Large intestine (tissue), 3 donors: ENCODE measurements at regions not wholly inside any gene's neighbourhood (a gene's known extent, or its start where the extent isn't known, plus 50 kb on each side); places are given as distances from the start of the nearest gene placed in this dataset.

ENCODE experiments used
- DNase-seq, 2 donors: peaks; one replicate each; pipeline versions ENCODE4 v3.0.0 to v3.0.0-alpha.2; 2013
- H3K27ac ChIP-seq: one replicate; pipeline ENCODE4 v1.5.1; 2013; ENCODE audit warnings: low read length
- H3K27me3 ChIP-seq: 2 replicates; pipeline ENCODE4 v1.6.1; 2013; ENCODE audit warnings: low read length; ENCODE audit not compliant: control insufficient read depth, insufficient read depth
- H3K36me3 ChIP-seq: 2 replicates; pipeline ENCODE4 v1.6.1; 2013; ENCODE audit warnings: low read length; ENCODE audit not compliant: control insufficient read depth, insufficient read depth
- H3K4me1 ChIP-seq: one replicate; pipeline ENCODE4 v1.6.1; 2013; ENCODE audit warnings: low read length; ENCODE audit not compliant: control insufficient read depth, insufficient read depth
- H3K4me3 ChIP-seq: one replicate; pipeline ENCODE4 v1.5.1; 2013; ENCODE audit warnings: low read length
- H3K9me3 ChIP-seq: one replicate; pipeline ENCODE4 v1.6.1; 2013; ENCODE audit warnings: mild to moderate bottlenecking, low read depth, low read length, moderate library complexity; ENCODE audit not compliant: control insufficient read depth
- WGBS: methylation state at CpG from one replicate; pipeline ENCODE4 v1.1.5; 2013; ENCODE audit warnings: low lambda C conversion rate; ENCODE audit not compliant: insufficient coverage; 5-methylcytosine and 5-hydroxymethylcytosine counted together

DNA sequence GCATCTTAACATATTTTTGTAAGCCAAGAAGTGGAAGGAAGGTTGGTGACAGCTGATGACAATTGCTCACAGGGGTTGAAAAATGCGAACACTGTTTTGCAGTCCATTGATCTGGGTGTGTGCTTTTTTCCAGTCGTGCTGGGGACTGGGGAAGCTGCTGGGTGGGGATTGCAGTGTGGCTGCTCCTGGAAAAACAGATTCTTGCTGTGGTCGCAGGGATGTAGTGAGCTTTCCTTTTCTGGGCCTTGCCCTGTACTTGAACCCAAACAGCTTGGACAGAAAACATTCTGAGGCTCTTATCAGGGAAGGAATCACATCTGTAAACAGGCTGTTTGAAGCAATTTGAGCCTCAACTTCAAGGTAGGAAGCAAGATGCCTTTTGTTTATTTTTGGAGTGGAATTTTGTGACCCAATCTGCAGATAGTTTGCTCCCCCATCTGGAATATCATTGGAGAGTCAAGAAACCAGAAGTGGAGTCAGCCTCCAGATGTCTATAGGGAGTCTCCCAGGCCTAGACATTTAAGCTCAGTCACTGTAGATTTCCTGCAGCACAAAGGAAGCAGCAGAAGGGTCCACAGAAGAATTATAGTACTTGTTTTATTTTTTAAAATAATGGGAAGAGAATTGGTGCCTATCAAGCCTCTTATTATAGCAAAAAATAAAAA, 279.2 kb upstream of the FERMT1 start:
- peak in 1 of 2 donors; percentile 5 for DNase-seq
- H3K27me3 ChIP-seq, result no peaks in the 10 kb centered on the region
- no peaks in the 10 kb centered on the region for H3K4me1 ChIP-seq
- H3K4me3 ChIP-seq, result no peak overlapping the region
- no peaks in the 10 kb centered on the region for H3K9me3 ChIP-seq
- H3K36me3 ChIP-seq, result no peaks in the 10 kb centered on the region
- H3K27ac ChIP-seq, result no peak overlapping the region
- WGBS, result no CpG with 5 or more reads among the region's 3 CpGs

DNA sequence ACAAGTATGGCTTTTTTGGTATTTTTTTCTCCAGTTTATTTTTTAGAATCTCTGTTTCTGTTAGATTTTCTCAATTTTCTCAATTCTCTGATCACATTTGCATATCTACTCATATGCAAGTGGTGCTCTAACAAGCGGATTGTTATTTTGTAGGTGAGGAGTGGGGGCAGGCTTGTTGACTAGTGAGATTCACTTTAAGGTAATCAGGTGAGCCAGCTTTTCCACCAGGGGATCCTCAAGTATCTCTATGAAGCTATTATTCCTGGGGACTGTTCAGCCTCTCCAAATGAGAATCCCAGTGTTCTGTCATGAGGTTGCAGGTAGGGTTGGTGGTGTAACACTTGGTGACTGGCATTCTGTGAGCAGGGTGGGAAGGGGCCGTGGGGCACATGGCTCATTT, 274.3 kb upstream of the FERMT1 start:
- no peak overlapping the region for H3K27ac ChIP-seq
- H3K9me3 ChIP-seq, result no peaks in the 10 kb centered on the region
- H3K4me1 ChIP-seq, result no peaks in the 10 kb centered on the region
- DNase-seq, result no peak
- H3K36me3 ChIP-seq, result no peaks in the 10 kb centered on the region
- no peak overlapping the region for H3K4me3 ChIP-seq
- no peaks in the 10 kb centered on the region for H3K27me3 ChIP-seq
- no CpG with 5 or more reads among the region's 2 CpGs for WGBS

DNA sequence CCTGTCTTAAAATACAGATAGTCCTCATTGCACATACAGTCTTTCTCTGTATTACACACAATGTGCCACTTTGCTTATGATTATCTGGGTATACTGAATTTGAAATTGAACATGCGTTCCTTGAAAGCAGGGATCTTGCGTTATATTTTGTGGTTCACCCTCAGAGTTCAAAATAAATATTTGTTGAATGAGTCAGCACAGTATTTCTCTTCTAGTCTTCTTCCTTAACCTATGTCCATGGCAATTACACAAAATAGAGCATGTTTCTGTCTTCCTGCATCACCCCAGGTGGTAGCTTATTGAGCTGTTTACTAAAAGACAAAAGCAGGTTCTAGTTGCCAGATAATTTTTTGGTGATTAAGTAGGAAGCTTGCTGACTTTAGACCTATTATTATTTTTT, 272.9 kb upstream of the FERMT1 start:
- no CpG with 5 or more reads among the region's 2 CpGs for WGBS
- Histone ChIP-seq H3K27ac (no peak overlapping the region), H3K36me3 (no peaks in the 10 kb centered on the region), H3K4me1 (no peaks in the 10 kb centered on the region), H3K27me3 (no peaks in the 10 kb centered on the region), H3K9me3 (no peaks in the 10 kb centered on the region), H3K4me3 (no peak overlapping the region)
- DNase-seq, result no peak

DNA sequence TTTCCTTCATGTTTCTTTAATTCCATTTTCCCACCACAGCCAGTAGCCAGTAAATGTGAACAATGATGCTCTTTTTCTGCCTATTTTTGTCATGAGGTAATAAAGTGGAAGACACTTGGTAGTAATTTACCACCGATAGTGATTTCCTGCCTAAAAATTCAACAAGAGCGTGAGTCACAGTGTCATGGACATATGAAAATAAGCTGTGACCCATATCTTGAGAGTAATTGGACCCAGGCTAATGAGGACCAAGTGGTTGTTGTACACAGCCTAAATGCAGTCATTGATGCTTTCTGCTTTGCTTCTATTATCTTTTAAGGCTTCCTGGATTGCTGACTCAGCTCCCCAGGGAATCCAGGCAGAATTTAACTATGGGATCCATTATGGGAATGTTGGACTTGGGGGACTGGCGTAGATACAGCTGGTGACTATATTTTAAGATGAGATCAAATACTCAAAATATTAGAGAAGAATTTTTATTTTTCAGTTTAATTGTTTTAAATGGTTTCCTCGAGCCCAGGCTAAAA, 265.9 kb upstream of the FERMT1 start:
- DNase-seq, result no peak
- H3K4me1 ChIP-seq, result no peaks in the 10 kb centered on the region
- WGBS, result 83% methylated on average over 1 of the region's 4 CpGs
- no peak overlapping the region for H3K4me3 ChIP-seq
- no peaks in the 10 kb centered on the region for H3K9me3 ChIP-seq
- no peaks in the 10 kb centered on the region for H3K27me3 ChIP-seq
- H3K36me3 ChIP-seq, result no peaks in the 10 kb centered on the region
- no peak overlapping the region for H3K27ac ChIP-seq

DNA sequence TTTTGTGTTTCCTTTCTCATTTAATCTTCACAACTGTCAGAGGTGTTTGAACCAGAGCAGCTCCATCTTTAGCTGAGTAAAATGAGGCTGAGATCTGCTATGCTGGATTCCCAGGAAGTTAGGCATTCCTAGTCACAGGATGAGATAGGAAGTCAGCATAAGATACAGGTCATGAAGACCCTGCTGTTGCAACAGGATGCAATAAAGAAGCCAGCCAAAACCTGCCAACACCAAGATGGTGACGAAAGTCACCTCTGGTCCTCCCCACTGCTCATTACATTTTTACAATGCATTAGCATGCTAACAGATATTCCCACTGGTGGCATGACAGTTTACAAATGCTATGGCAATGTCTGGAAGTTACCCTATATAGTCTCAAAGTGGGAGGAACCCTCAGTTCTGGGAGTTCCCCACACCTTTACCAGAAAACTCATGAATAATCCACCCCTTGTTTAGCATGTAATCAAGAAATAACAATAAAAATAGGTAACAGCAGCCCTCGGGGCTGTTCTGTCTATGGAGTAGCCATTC, 262.2 kb upstream of the FERMT1 start:
- no peaks in the 10 kb centered on the region for H3K27me3 ChIP-seq
- no peak for DNase-seq
- H3K9me3 ChIP-seq, result no peaks in the 10 kb centered on the region
- WGBS, result 83% methylated on average over 1 of the region's 2 CpGs
- H3K4me3 ChIP-seq, result no peak overlapping the region
- H3K36me3 ChIP-seq, result no peaks in the 10 kb centered on the region
- H3K27ac ChIP-seq, result no peak overlapping the region
- H3K4me1 ChIP-seq, result no peaks in the 10 kb centered on the region

DNA sequence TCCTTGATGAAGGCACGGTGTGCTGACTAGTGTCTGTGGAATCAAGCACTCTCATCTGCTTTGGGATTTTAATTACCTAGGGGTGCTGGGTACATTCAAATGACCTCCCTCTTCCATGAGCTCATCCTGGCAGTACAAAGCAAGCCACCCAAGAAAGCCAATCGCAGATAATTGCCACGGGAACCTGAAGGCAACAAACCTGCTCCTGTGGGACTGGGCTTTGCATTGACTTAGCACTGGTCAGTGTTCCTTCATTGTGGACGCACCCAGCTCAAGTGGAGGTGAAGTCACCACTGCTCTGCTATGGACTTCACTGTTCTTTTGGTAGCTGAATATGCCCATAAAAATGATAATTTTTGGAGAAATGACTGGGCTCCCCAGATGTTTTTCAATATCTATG, 261.6 kb upstream of the FERMT1 start:
- DNase-seq, result no peak
- H3K36me3 ChIP-seq, result no peaks in the 10 kb centered on the region
- no peak overlapping the region for H3K27ac ChIP-seq
- H3K4me3 ChIP-seq, result no peak overlapping the region
- no peaks in the 10 kb centered on the region for H3K9me3 ChIP-seq
- WGBS, result no CpG with 5 or more reads among the region's 4 CpGs
- H3K4me1 ChIP-seq, result no peaks in the 10 kb centered on the region
- H3K27me3 ChIP-seq, result no peaks in the 10 kb centered on the region

DNA sequence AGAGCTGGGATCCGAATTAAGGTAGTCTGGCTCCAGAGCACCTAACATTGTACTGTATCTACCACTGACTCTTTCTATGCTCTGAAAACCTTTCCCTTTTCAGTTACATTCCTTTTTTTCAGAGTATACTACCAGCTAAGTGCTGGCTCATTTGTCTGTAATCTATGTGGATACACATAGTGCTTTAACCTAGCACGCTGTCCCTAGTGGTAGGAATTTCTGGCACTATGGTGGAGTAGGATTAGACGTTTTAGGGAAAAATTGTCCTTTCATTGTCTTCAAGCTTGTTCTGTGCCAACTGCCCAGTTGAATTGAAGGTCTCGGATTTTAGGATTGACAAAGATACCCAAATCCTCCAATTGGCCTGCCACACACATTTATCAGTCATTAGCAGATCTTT, 259.1 kb upstream of the FERMT1 start:
- Histone ChIP-seq H3K4me1 (no peaks in the 10 kb centered on the region), H3K9me3 (no peaks in the 10 kb centered on the region), H3K36me3 (no peaks in the 10 kb centered on the region), H3K4me3 (no peak overlapping the region), H3K27me3 (no peaks in the 10 kb centered on the region), H3K27ac (no peak overlapping the region)
- no CpG with 5 or more reads among the region's 4 CpGs for WGBS
- DNase-seq, result peak in 1 of 2 donors; percentile 5

DNA sequence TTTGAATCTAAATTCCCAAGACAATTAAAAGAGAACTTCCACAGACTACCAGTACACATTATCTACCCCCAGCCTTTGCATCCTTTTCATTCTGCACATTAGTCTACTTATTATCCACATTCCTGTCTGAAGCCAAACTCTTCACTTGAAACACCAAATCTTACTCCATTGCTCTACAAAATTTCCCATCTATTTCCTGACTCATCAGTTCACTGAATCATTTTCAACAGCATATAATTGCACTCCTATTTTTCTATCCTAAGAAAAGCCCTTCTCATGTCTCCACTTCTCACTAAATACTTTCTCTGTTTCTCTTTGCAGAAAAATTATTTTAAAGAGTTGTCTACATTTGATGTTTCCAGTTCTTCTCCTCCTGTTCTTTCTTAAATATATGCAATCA, 239.4 kb upstream of the FERMT1 start:
- no peaks in the 10 kb centered on the region for H3K36me3 ChIP-seq
- no peaks in the 10 kb centered on the region for H3K9me3 ChIP-seq
- no peak for DNase-seq
- H3K4me1 ChIP-seq, result no peaks in the 10 kb centered on the region
- no peaks in the 10 kb centered on the region for H3K27me3 ChIP-seq
- H3K4me3 ChIP-seq, result no peak overlapping the region
- no peak overlapping the region for H3K27ac ChIP-seq

DNA sequence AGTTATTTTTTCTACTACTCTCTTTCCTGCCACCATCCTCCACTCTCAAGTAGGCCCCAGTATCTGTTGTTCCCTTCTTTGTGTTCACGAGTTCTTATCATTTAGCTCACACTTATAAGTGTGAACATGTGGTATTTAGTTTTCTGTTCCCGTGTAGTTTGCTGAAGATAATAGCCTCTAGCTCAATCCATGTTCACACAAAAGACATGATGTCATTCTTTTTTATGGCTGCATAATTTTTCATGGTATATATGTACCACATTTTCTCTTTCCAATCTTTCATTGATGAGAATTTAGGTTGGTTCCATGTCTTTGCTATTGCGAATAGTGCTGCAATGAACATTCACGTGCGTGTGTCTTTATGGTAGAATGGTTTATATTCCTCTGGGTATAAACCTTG, 237.9 kb upstream of the FERMT1 start:
- WGBS, result 69% methylated on average over 2 of the region's 5 CpGs
- H3K4me1 ChIP-seq, result no peaks in the 10 kb centered on the region
- no peak for DNase-seq

DNA sequence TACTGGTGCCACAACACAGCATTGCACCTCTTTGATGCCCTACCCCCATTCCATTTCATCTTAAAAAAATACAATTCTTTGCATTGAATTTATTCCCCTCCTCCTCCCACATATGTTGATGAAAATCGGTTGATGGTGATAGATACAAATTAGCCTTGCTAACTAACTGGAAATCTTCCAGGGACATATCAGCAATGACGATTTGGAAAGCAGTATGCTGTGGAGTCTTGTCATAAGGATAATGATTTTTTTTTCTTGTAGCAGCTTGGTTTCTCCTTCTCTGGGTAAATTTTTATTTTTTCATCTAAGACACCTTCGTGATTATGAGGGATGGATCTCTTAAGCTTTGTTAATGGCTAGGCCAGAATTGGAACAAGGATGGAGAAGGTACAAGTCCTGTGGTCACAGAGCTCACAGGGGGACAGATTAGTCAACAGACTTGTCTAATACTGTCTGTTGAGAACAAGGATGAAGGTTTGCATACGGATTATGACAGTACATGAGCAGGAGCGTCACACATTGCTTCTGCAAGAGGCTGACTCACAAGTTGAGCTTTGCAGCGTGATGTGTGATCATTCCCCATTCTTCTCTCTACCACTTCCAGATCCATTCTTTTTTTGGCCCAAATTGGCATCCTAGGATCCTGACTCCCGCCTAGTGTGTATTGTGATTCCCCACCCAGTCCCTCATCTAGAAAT, 233.1 kb upstream of the FERMT1 start:
- no peaks in the 10 kb centered on the region for H3K27me3 ChIP-seq
- 100% methylated on average over 1 of the region's 7 CpGs for WGBS
- H3K4me3 ChIP-seq, result no peak overlapping the region
- H3K9me3 ChIP-seq, result no peaks in the 10 kb centered on the region
- no peaks in the 10 kb centered on the region for H3K4me1 ChIP-seq
- H3K36me3 ChIP-seq, result no peaks in the 10 kb centered on the region
- no peak overlapping the region for H3K27ac ChIP-seq
- DNase-seq, result no peak

More for the DNA sequence above, 237.9 kb upstream of the FERMT1 start:
- no peak overlapping the region for H3K27ac ChIP-seq
- no peak overlapping the region for H3K4me3 ChIP-seq
- no peaks in the 10 kb centered on the region for H3K27me3 ChIP-seq
- no peaks in the 10 kb centered on the region for H3K36me3 ChIP-seq
- H3K9me3 ChIP-seq, result no peaks in the 10 kb centered on the region

DNA sequence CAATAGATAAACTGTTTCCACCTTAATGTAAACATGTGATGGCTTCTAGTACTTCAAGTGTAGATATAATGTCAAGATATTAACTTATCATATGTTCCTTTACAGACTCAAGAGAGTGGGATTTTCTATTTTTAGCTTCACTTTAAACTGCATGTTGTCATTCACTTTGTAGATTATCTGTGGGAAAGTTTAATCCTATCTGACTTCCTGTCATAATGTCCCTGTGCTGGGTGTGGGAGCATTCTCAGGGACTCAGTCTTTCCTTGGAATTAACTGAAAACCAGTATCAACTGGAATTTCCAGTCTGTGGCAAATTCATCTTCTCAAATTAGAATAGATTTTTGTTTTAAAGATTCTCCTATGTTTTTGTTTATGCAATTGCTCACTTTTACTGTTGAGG, 226.1 kb upstream of the FERMT1 start:
- H3K9me3 ChIP-seq, result no peaks in the 10 kb centered on the region
- H3K4me1 ChIP-seq, result no peaks in the 10 kb centered on the region
- no peak overlapping the region for H3K4me3 ChIP-seq
- DNase-seq, result no peak
- no peaks in the 10 kb centered on the region for H3K27me3 ChIP-seq
- H3K27ac ChIP-seq, result no peak overlapping the region
- no peaks in the 10 kb centered on the region for H3K36me3 ChIP-seq
